Activated CD8-positive, alpha-beta T cell treated with anti-CD3 and anti-CD28 coated beads for 36 hours (primary cell): ENCODE measurements at regions not wholly inside any gene's neighbourhood (a gene's known extent, or its start where the extent isn't known, plus 50 kb on each side); places are given as distances from the start of the nearest gene placed in this dataset.

ENCODE experiments used
- ATAC-seq: fragments of 200-7000 bp; cut with Tn5 transposase; one replicate; pipeline ENCODE4 v1.10.0; 2021; ENCODE audit warnings: mild to moderate bottlenecking, moderate library complexity
- CTCF ChIA-PET: fragments of 350-600 bp; sonication (Branson Sonifier 250); formaldehyde crosslinking; loops from one replicate; lab custom pipeline; 2021; ENCODE audit warnings: antibody characterized with exemption; lab: Charles Lee
- POLR2A ChIA-PET: fragments of 350-600 bp; sonication (Branson Sonifier 250); formaldehyde crosslinking; loops from one replicate; lab custom pipeline; 2021; ENCODE audit warnings: antibody characterized with exemption; lab: Charles Lee
- DNase-seq: peaks from one replicate; pipeline ENCODE4 v3.0.0-alpha.2; 2020
- H3K27ac Mint-ChIP-seq: one replicate; pipeline ENCODE4 v1.8.0; 2021; ENCODE audit warnings: mild to moderate bottlenecking, mixed read lengths
- H3K27me3 Mint-ChIP-seq: one replicate; pipeline ENCODE4 v1.8.0; 2021; ENCODE audit warnings: mixed read lengths
- H3K36me3 Mint-ChIP-seq: one replicate; pipeline ENCODE4 v1.8.0; 2021; ENCODE audit warnings: low read depth, mixed read lengths
- H3K4me1 Mint-ChIP-seq: one replicate; pipeline ENCODE4 v1.8.0; 2021; ENCODE audit warnings: low read depth, mixed read lengths
- H3K4me3 Mint-ChIP-seq: one replicate; pipeline ENCODE4 v1.8.0; 2021; ENCODE audit warnings: mild to moderate bottlenecking, moderate library complexity, mixed read lengths
- H3K9me3 Mint-ChIP-seq: one replicate; pipeline ENCODE4 v1.8.0; 2021; ENCODE audit warnings: mixed read lengths
- intact Hi-C: fragments of 100-400 bp; cut with micrococcal nuclease; formaldehyde crosslinking; loops from one replicate; pipeline ENCODE4 v1.10.0; 2022
- TF ChIP-seq, protein P1 (sequence below): fragments of 200-600 bp; IDR thresholded peaks from one replicate; pipeline ENCODE4 v1.8.0; 2022; ENCODE audit warnings: antibody characterized with exemption, mild to moderate bottlenecking

GRCh38 chrX:9352243-9352642, 112.6 kb upstream of the TBL1X start:
- Mint-ChIP-seq H3K27ac (peak overlapping the region; percentile 83), H3K9me3 (no peaks in the 10 kb centered on the region), H3K27me3 (no peaks in the 10 kb centered on the region), H3K4me3 (peak overlapping the region; percentile 40), H3K4me1 (peaks cover 33% of the 10 kb centered on the region), H3K36me3 (no peaks in the 10 kb centered on the region)
- TF ChIP-seq, protein P1, sequence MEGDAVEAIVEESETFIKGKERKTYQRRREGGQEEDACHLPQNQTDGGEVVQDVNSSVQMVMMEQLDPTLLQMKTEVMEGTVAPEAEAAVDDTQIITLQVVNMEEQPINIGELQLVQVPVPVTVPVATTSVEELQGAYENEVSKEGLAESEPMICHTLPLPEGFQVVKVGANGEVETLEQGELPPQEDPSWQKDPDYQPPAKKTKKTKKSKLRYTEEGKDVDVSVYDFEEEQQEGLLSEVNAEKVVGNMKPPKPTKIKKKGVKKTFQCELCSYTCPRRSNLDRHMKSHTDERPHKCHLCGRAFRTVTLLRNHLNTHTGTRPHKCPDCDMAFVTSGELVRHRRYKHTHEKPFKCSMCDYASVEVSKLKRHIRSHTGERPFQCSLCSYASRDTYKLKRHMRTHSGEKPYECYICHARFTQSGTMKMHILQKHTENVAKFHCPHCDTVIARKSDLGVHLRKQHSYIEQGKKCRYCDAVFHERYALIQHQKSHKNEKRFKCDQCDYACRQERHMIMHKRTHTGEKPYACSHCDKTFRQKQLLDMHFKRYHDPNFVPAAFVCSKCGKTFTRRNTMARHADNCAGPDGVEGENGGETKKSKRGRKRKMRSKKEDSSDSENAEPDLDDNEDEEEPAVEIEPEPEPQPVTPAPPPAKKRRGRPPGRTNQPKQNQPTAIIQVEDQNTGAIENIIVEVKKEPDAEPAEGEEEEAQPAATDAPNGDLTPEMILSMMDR = no peak
- POLR2A ChIA-PET = interaction anchor here (0.6 to 1.2 kb wide), 3 partner anchors 12 to 760 kb away, joined by 3 to 6 read pairs (median 4); no protein-coding TSS in a partner anchor
- ATAC-seq = peak; percentile 19
- no peak for DNase-seq
- intact Hi-C loops = loop anchor here (5.0 kb wide), 2 partner anchors 105 to 185 kb away; no protein-coding TSS in a partner anchor
- CTCF ChIA-PET = interaction anchor here (1.1 to 1.3 kb wide), 2 partner anchors 12 to 39 kb away, joined by 3 to 4 read pairs; no protein-coding TSS in a partner anchor

GRCh38 chrX:9352694-9353411, 112.0 kb upstream of the TBL1X start:
- CTCF ChIA-PET = interaction anchor here (1.1 to 1.3 kb wide), 2 partner anchors 13 to 40 kb away, joined by 3 to 4 read pairs; no protein-coding TSS in a partner anchor
- H3K9me3 Mint-ChIP-seq = no peaks in the 10 kb centered on the region

GRCh38 chrX:9354918-9355317, 109.9 kb upstream of the TBL1X start:
- no peak for ATAC-seq
- Mint-ChIP-seq H3K4me3 (no peak overlapping the region), H3K9me3 (no peaks in the 10 kb centered on the region), H3K27ac (no peak overlapping the region), H3K27me3 (no peaks in the 10 kb centered on the region), H3K4me1 (peaks cover 33% of the 10 kb centered on the region), H3K36me3 (no peaks in the 10 kb centered on the region)
- TF ChIP-seq, protein P1 = no peak
- intact Hi-C loops = loop anchor here (5.0 kb wide), 2 partner anchors 102 to 188 kb away; no protein-coding TSS in a partner anchor
- DNase-seq = no peak
- POLR2A ChIA-PET = no interaction called here
- CTCF ChIA-PET = interaction anchor here (0.8 kb wide), 1 partner anchor 200 kb away, joined by 3 read pairs; no protein-coding TSS in a partner anchor

More at GRCh38 chrX:9352694-9353411, 112.0 kb upstream of the TBL1X start:
- no peaks in the 10 kb centered on the region for H3K36me3 Mint-ChIP-seq
- H3K27me3 Mint-ChIP-seq = no peaks in the 10 kb centered on the region
- POLR2A ChIA-PET = interaction anchor here (0.6 to 1.2 kb wide), 3 partner anchors 13 to 760 kb away, joined by 3 to 6 read pairs (median 4); no protein-coding TSS in a partner anchor
- intact Hi-C loops = loop anchor here (5.0 kb wide), 2 partner anchors 104 to 186 kb away; no protein-coding TSS in a partner anchor
- DNase-seq (peak; percentile 78), ATAC-seq (peak; percentile 64)
- H3K4me1 Mint-ChIP-seq = peaks cover 33% of the 10 kb centered on the region
- H3K27ac Mint-ChIP-seq = peak overlapping the region; percentile 83
- peak overlapping the region; percentile 40 for H3K4me3 Mint-ChIP-seq
- TF ChIP-seq, protein P1 = no peak

DNA sequence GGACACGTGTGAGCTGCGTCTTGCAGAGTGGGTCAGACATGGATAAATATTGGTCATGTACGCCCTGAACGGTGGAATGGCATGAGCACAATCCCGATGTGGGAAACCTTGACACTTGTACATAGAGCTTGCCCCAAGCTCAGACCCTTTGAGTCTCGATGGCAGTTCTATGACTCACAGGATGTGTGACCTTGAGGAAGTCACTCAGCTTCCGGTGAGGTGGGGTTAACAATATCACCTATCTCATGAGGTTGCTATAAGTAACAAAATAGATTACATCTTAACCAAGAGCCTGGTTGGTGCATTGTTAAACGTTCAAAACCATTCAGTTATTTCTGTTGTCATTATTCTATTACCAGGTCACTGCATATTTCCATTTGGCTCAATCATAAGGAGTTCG, 109.1 kb upstream of the TBL1X start:
- Mint-ChIP-seq H3K27ac (no peak overlapping the region), H3K4me1 (peaks cover 33% of the 10 kb centered on the region), H3K27me3 (no peaks in the 10 kb centered on the region), H3K9me3 (no peaks in the 10 kb centered on the region), H3K36me3 (no peaks in the 10 kb centered on the region), H3K4me3 (no peak overlapping the region)
- POLR2A ChIA-PET = no interaction called here
- CTCF ChIA-PET = no interaction called here
- peak; percentile 37 for ATAC-seq
- TF ChIP-seq, protein P1 = no peak
- no peak for DNase-seq
- intact Hi-C loops = no loop called here

DNA sequence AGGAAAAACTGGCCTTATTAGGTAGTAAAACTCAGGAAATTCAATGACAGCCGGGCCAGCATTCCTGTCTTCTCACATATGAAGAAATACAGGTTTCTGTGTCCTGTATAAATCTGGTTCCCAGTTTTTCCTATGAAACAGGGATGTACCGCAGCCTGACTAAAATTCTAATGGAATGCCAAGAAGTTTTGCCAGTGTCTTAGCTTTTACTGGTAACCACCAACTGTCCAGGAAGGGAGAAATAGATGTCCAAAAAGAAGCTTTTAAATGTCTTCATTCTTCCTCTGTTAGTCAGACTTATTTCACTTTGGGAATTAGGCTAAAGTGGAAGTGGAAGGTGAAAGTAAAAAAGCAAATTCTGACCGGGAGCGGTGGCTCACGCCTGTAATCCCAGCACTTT, 108.0 kb upstream of the TBL1X start:
- Mint-ChIP-seq H3K4me3 (no peak overlapping the region), H3K36me3 (no peaks in the 10 kb centered on the region), H3K27ac (no peak overlapping the region), H3K27me3 (no peaks in the 10 kb centered on the region), H3K4me1 (peaks cover 25% of the 10 kb centered on the region), H3K9me3 (no peaks in the 10 kb centered on the region)
- DNase-seq (no peak), ATAC-seq (no peak)
- CTCF ChIA-PET = no interaction called here
- TF ChIP-seq, protein P1 = no peak
- intact Hi-C loops = no loop called here
- POLR2A ChIA-PET = no interaction called here
